SHP77 treated with DMSO at 0.1 percent for 48 hours (cell line): ENCODE measurements at regions not wholly inside any gene's neighbourhood (a gene's known extent, or its start where the extent isn't known, plus 50 kb on each side); places are given as distances from the start of the nearest gene placed in this dataset.
"Not testable (repeated sequence)": the region's sequence is repeated elsewhere in the genome, so short reads cannot be mapped to it uniquely, and the experiment has no call there.

Experiments used
- DNase-seq: peaks from one replicate; lab custom pipeline; 2025; lab: John Stamatoyannopoulos, UW

GRCh38 chr13:64770743-64771142 lies 2459.4 kb downstream of the PCDH9 start:
- DNase-seq = no peak

- no peak for DNase-seq
These were observed 2463.1 kb downstream of the PCDH9 start for GRCh38 chr13:64767054-64767453.

- DNase-seq = no peak
These were observed 2464.5 kb downstream of the PCDH9 start for GRCh38 chr13:64765636-64766035.

GRCh38 chr13:64758521-64759244 lies 2471.5 kb downstream of the PCDH9 start:
- DNase-seq = no peak

- no peak for DNase-seq
These were observed 2473.5 kb downstream of the PCDH9 start for GRCh38 chr13:64756621-64757020.

- no peak for DNase-seq
These were observed 2474.2 kb downstream of the PCDH9 start for GRCh38 chr13:64755961-64756360.

GRCh38 chr13:64753233-64754000 lies 2476.7 kb downstream of the PCDH9 start:
- no peak for DNase-seq

GRCh38 chr13:64749301-64749700 lies 2480.8 kb downstream of the PCDH9 start:
- DNase-seq = no peak

- DNase-seq = no peak
These were observed 2483.3 kb downstream of the PCDH9 start for GRCh38 chr13:64746845-64747244.

- DNase-seq = no peak
These were observed 2489.6 kb downstream of the PCDH9 start for GRCh38 chr13:64740493-64740892.

- no peak for DNase-seq
These were observed 2504.6 kb downstream of the PCDH9 start for GRCh38 chr13:64725492-64725891.

GRCh38 chr13:64723724-64724123 lies 2506.4 kb downstream of the PCDH9 start:
- no peak for DNase-seq

- DNase-seq = no peak
These were observed 2512.0 kb downstream of the PCDH9 start for GRCh38 chr13:64718116-64718515.

GRCh38 chr13:64716936-64717335 lies 2513.2 kb downstream of the PCDH9 start:
- no peak for DNase-seq

- no peak for DNase-seq
These were observed 2521.1 kb downstream of the PCDH9 start for GRCh38 chr13:64709079-64709478.

- DNase-seq = no peak
These were observed 2526.0 kb downstream of the PCDH9 start for GRCh38 chr13:64704121-64704649.

GRCh38 chr13:64697226-64697625 lies 2532.9 kb downstream of the PCDH9 start:
- no peak for DNase-seq

- no peak for DNase-seq
These were observed 2541.1 kb downstream of the PCDH9 start for GRCh38 chr13:64688893-64689677.

GRCh38 chr13:64686536-64686935 lies 2543.6 kb downstream of the PCDH9 start:
- not testable (repeated sequence) for DNase-seq

GRCh38 chr13:64684685-64685431 lies 2545.3 kb downstream of the PCDH9 start:
- no peak for DNase-seq

- DNase-seq = no peak
These were observed 2546.0 kb downstream of the PCDH9 start for GRCh38 chr13:64684108-64684507.

GRCh38 chr13:64680739-64681138 lies 2549.4 kb downstream of the PCDH9 start:
- no peak for DNase-seq
